K562 (cell line): ENCODE measurements at regions not wholly inside any gene's neighbourhood (a gene's known extent, or its start where the extent isn't known, plus 50 kb on each side); places are given as distances from the start of the nearest gene placed in this dataset.

Experiments
- ATAC-seq: fragments of 200-7000 bp; cut with Tn5 transposase; 3 replicates; pipeline ENCODE4 v1.9.1; 2020; ENCODE audit warnings: moderate library complexity
- BruUV-seq: library from RNA; stranded (reverse); fragments of 400-500 nt; replicated peaks from 2 replicates; lab custom pipeline; 2021; lab: Mats Ljungman, UMichigan
- CTCF ChIA-PET: fragments of 300-600 bp; formaldehyde crosslinking; extraction: SDS; loops from one replicate; lab custom pipeline; 2021; ENCODE audit warnings: low intra/inter-chr PET ratio; lab: Yijun Ruan, JAX
- POLR2A ChIA-PET: fragments of 300-600, 350-650 bp; sonication (Branson Sonifier 250); formaldehyde crosslinking; extraction: SDS; loops from one replicate; lab custom pipeline; 2021; ENCODE audit warnings: antibody characterized with exemption, inconsistent platforms; lab: Yijun Ruan, JAX
- DNase-seq, 4 experiments: peaks; one replicate each; pipeline versions ENCODE4 v3.0.0 to v3.0.0-alpha.2; 2011 to 2018; ENCODE audit warnings: low spot score in 3 of 4, mixed read lengths in 3 of 4; ENCODE audit errors: extremely low read depth in 1 of 4
- FAIRE-seq: peaks from 2 replicates; lab custom pipeline; 2011; peaks lifted over from hg19 to GRCh38; lab: Jason Lieb, UNC
- H2AFZ ChIP-seq: 2 replicates; pipeline ENCODE4 v1.6.0; 2011; ENCODE audit warnings: low read depth, low read length, control low read depth, inconsistent platforms
- H3K27ac ChIP-seq: fragments of 200-600 bp; 3 replicates; pipeline ENCODE4 v1.8.0; 2011; ENCODE audit warnings: low read depth, mild to moderate bottlenecking, control low read depth, inconsistent platforms, low read length, moderate library complexity, mixed read lengths; ENCODE audit errors: extremely low read depth
- H3K27me3 ChIP-seq, 2 experiments: fragments of 300-600 bp in 1 of 2; 2 replicates in 1 of 2; 3 replicates in 1 of 2; pipeline versions ENCODE4 v1.6.0 to v1.8.0; 2011; ENCODE audit warnings: inconsistent platforms in 2 of 2, low read length in 2 of 2, mild to moderate bottlenecking in 1 of 2, mixed read lengths in 1 of 2, moderate library complexity in 1 of 2; ENCODE audit not compliant: control insufficient read depth in 2 of 2, insufficient read depth in 2 of 2
- H3K36me3 ChIP-seq: fragments of 300-600 bp; 3 replicates; pipeline ENCODE4 v1.8.0; 2011; ENCODE audit warnings: mild to moderate bottlenecking, low read length, inconsistent platforms; ENCODE audit not compliant: control insufficient read depth, insufficient read depth
- H3K4me1 ChIP-seq, 2 experiments: fragments of 200-600 bp in 1 of 2; replicated peaks in 1 of 2; 2 replicates in 1 of 2; 3 replicates in 1 of 2; pipeline versions ENCODE4 v1.5.1 to v1.8.0; 2011; ENCODE audit warnings: inconsistent platforms in 2 of 2, low read length in 2 of 2, mild to moderate bottlenecking in 1 of 2, mixed read lengths in 1 of 2, moderate library complexity in 1 of 2; ENCODE audit not compliant: control insufficient read depth in 2 of 2, insufficient read depth in 2 of 2
- H3K4me2 ChIP-seq: 2 replicates; pipeline ENCODE4 v1.6.1; 2011; ENCODE audit warnings: low read length, control low read depth, inconsistent platforms, mixed read lengths; ENCODE audit not compliant: insufficient read depth
- H3K4me3 ChIP-seq: fragments of 200-600 bp; sonication (generic), shearing (Covaris generic); 2 replicates; pipeline ENCODE4 v1.5.1; 2016; ENCODE audit warnings: control low read depth, inconsistent platforms
- H3K79me2 ChIP-seq: fragments of 200-600 bp; 3 replicates; pipeline ENCODE4 v1.8.0; 2011; ENCODE audit warnings: low read length, inconsistent platforms; ENCODE audit not compliant: control insufficient read depth, insufficient read depth
- H3K9ac ChIP-seq, 2 experiments: 2 replicates each; pipeline versions ENCODE4 v1.6.0 to v1.6.1; 2011; ENCODE audit warnings: low read depth in 2 of 2, low read length in 2 of 2, control low read depth in 1 of 2, inconsistent platforms in 1 of 2, mild to moderate bottlenecking in 1 of 2, mixed read lengths in 1 of 2; ENCODE audit not compliant: insufficient read depth in 1 of 2
- H3K9me1 ChIP-seq: one replicate; pipeline ENCODE4 v1.6.0; 2011; ENCODE audit warnings: inconsistent platforms, mild to moderate bottlenecking, low read length, moderate library complexity; ENCODE audit not compliant: control insufficient read depth, insufficient read depth
- H3K9me3 ChIP-seq: replicated peaks from 2 replicates; pipeline ENCODE4 v1.5.1; 2011; ENCODE audit warnings: low read depth, low read length, inconsistent platforms; ENCODE audit not compliant: control insufficient read depth, insufficient read depth
- H4K20me1 ChIP-seq: replicated peaks from 2 replicates; pipeline ENCODE4 v1.6.1; 2011; ENCODE audit warnings: low read length, inconsistent platforms, mixed read lengths; ENCODE audit not compliant: control insufficient read depth, insufficient read depth
- CHD7 ChIP-seq: fragments of 200-600 bp; sonication (generic); IDR thresholded peaks from one replicate; pipeline ENCODE4 v1.6.1; 2012; ENCODE audit warnings: mild to moderate bottlenecking, low read depth, low read length, inconsistent platforms
- DNMT1 ChIP-seq: fragments of 450-650 bp; IDR thresholded peaks from 2 replicates; pipeline ENCODE4 v1.6.1; 2016; ENCODE audit warnings: antibody characterized with exemption, mild to moderate bottlenecking
- KDM4B ChIP-seq, 2 experiments: fragments of 450-650 bp in 1 of 2; sonication (generic) in 1 of 2; IDR thresholded peaks; 2 replicates each; pipeline ENCODE4 v1.6.1; 2016 to 2017; ENCODE audit warnings: borderline replicate concordance in 2 of 2, antibody characterized with exemption in 1 of 2, low read depth in 1 of 2, mild to moderate bottlenecking in 1 of 2
- MTA1 ChIP-seq: fragments of 450-650 bp; IDR thresholded peaks from 2 replicates; pipeline ENCODE4 v1.6.1; 2017; ENCODE audit warnings: borderline replicate concordance
- NBN ChIP-seq: fragments of 450-650 bp; IDR thresholded peaks from 2 replicates; pipeline ENCODE4 v1.6.1; 2016; ENCODE audit warnings: low read depth, mild to moderate bottlenecking
- SMARCA5 ChIP-seq: fragments of 450-650 bp; IDR thresholded peaks from 2 replicates; pipeline ENCODE4 v1.6.1; 2016
- TSHZ1 ChIP-seq: fragments of 250-450 bp; sonication (Bioruptor Pico); IDR thresholded peaks from 2 replicates; pipeline ENCODE4 v1.4.0; 2020; ENCODE audit warnings: mild to moderate bottlenecking, moderate library complexity
- ZNF445 ChIP-seq: fragments of 250-450 bp; sonication (Bioruptor Pico); IDR thresholded peaks from 2 replicates; pipeline ENCODE4 v1.4.0; 2020; ENCODE audit warnings: low read depth, mild to moderate bottlenecking, moderate library complexity
- WGBS: fragments of 100-300 bp; shearing (Covaris generic); methylation state at CpG from one replicate; pipeline ENCODE4 v1.1.6; 2016; ENCODE audit warnings: low coverage, mixed read lengths; ENCODE audit not compliant: insufficient coverage; ENCODE audit errors: missing lambda C conversion rate; 5-methylcytosine and 5-hydroxymethylcytosine counted together
- in situ Hi-C: fragments of 300-500 bp; cut with MboI; formaldehyde crosslinking; loops from 4 replicates; pipeline ENCODE4 v1.15.0; 2018; ENCODE audit warnings: inconsistent platforms, mixed read lengths
- intact Hi-C: fragments of 100-400 bp; cut with micrococcal nuclease; formaldehyde crosslinking; loops from 2 replicates; pipeline ENCODE4 v1.14.2; 2022

- TF ChIP-seq MTA1 (no peak), ZNF445 (CRISPR knock-in tag) (no peak), CHD7 (no peak), TSHZ1 (CRISPR knock-in tag) (no peak), KDM4B (IDR thresholded peaks at IDR 0.05; ENCODE audit: borderline replicate concordance in 2 of 2, low read depth in 1 of 2) (no peak), SMARCA5 (no peak), NBN (no peak), DNMT1 (no peak)
- Histone ChIP-seq H2AFZ (no peak overlapping the region), H3K4me1 (no peaks in the 10 kb centered on the region), H4K20me1 (no peaks in the 10 kb centered on the region; the same call in 1 of the 2 replicates), H3K4me2 (no peak overlapping the region), H3K27me3 (peaks cover 0 to 4% of the 10 kb centered on the region in 2 experiments; a peak in 2 of 5 replicates), H3K9me3 (no peaks in the 10 kb centered on the region), H3K27ac (no peak overlapping the region), H3K36me3 (no peaks in the 10 kb centered on the region), H3K79me2 (no peaks in the 10 kb centered on the region), H3K9ac (no peak overlapping the region), H3K4me3 (no peak overlapping the region), H3K9me1 (no peaks in the 10 kb centered on the region)
- CTCF ChIA-PET: no interaction called here
- DNase-seq: no peak
- FAIRE-seq: no peak
- WGBS: 3% methylated on average over 3 of the region's 3 CpGs
- POLR2A ChIA-PET: no interaction called here
- in situ Hi-C loops: no loop called here
- intact Hi-C loops: no loop called here
- ATAC-seq: no peak
- BruUV-seq: no TSS peak
Measured at GRCh38 chr7:32399311-32399710, 90.9 kb downstream of the LSM5 start.
